MV-4-11 (cell line): ENCODE measurements at regions not wholly inside any gene's neighbourhood (a gene's known extent, or its start where the extent isn't known, plus 50 kb on each side); places are given as distances from the start of the nearest gene placed in this dataset.

Source experiments
- DNase-seq: peaks from one replicate; lab custom pipeline; 2025; lab: John Stamatoyannopoulos, UW

DNA sequence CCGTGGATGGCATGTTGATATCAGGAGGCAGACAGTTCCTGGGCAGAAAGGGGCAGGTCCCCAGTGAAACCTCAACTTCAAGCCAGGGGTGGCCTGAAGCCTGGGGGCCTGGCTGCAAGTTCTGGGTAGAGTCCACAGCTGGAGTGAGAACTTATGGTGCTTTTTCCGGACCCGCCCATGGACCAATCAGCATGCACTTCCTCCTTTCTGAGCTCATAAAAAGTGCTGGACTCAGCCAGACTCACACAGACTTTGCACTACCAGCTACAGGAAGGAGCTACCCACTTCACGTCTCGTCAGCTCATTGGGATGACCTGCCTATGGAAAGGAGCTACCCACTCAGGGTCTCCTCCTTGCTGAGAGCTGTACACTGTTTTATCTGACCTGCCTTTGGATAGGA lies 183.1 kb upstream of the MC4R start:
- DNase-seq: peak; percentile 14

DNA sequence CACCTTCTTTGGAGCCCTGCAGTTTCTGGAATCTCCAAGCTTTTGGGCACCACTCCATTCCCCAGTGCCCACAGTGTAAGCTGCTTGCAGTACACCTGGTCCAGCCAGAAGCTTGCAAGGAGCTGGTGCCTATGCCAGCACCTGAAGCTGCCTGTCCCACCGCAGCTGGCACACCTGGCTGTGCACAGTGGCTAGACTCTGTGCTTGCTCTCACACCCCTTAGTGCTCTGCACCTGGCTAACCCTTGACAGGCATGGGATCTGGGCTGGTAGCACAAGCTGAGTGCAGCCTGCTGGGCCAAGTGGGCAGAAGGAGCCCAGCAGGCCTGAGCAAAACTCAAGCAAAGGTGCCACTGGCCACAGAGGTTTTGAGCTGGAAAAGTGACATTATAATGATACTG lies 183.8 kb upstream of the MC4R start:
- DNase-seq: no peak

DNA sequence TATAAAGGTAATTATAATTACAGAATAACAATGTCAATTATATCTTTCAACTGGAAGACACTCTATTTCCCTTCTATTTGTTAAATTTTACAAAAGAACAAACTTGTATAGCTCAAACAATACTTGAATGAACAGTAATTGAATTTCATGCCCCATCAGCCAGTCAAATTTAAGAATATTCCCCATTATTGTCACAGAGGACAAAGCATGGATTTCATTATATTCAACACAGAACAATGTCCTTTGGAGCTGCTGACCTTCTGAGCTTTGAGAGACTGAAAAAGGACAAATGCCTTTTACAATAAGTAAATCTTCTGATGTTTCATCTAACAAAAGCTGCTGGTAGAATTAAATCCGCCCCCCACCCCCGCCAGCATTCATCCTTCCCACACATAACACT lies 187.5 kb upstream of the MC4R start:
- no peak for DNase-seq

DNA sequence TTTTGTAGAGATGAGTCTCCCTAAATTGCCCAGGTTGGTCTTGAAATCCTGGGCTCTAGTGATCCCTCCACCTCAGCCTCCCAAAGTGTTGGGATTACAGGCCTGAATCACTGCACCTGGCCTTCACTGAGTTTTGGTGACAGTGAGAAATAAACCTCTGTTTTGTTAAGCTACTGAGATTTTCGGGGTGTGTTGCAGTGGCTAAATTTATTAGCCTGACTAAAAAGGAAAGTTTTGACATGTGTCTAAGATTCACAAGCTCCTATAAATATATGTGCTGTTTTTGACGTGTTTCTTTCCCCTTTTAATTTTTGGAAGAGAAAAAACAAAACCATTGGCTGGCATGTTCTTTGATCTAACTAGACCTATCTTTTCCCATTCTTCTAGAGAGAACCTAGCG lies 190.5 kb upstream of the MC4R start:
- no peak for DNase-seq

DNA sequence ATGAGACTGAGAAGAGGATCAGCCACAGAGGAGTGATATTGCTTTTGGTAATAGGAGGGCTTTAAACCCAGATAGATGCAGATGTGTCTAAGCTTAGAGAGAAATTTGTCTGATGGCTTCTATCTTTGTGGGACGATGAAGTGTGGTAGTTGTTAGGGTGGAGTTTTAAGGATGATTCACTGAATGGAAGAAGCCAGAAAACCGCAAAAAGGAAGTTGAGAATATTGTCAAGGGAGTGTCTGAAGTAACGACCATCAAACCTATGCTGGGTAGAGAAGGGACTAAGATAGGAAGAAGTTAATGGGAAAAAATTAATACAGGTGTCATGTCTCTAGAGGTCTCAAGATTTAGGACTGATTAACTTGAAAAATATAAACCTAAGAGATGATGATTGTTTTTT lies 195.6 kb upstream of the MC4R start:
- peak; percentile 91 for DNase-seq

DNA sequence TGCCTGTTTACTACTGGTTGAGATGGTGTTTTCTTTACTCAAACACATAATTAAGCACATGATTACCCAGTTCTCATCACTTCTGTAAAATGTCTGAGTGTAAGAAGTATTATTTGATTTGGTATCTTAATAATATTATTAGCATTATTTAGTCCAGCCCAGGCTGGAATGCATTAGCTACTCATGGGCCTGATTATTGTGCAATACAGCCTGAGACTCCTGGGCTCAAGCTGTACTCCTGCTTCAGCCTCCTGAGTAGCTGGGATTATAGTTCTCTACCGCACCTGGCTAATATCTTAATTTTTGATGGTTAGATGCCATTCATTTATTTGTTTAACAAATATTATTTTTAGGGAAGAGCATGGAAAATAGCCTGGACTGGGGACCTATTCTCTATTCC lies 197.6 kb upstream of the MC4R start:
- no peak for DNase-seq

DNA sequence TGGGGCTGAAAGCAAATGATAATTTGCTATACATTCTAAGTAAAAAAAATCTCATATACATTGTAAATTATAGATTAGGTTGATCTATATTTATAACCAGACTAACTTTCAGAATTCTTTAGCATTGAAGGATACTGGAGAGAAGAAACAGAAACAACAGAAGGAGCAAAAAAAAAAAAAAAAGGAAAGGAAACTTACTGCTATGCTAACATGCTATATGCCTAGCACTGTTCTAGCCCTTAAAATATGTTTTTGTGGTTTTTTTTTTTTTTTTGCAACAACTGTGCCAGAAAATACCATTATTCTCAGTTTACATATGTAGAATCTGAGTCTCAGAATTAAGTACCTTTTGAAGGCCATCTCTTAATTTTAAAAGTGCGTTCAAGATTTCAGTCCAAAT lies 204.9 kb upstream of the MC4R start:
- DNase-seq: peak; percentile 54

DNA sequence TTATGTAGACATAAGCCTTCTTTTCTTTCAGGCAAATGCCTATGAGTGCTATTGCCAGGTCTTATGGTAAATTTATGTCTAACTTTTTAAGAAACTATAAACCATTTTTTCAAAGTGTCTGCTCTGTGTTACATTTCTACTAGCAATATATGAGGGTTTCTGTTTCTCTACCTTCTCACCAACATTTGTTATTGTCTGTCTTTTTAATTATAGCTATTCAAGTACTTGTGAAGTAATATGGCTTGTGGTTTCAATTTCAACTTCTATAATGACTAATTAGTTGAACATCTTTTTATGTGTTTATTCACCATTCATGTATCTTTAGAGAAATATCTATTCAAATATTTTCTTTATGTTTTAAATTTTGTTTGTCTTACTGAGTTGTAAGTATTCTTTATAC lies 213.1 kb upstream of the MC4R start:
- no peak for DNase-seq

DNA sequence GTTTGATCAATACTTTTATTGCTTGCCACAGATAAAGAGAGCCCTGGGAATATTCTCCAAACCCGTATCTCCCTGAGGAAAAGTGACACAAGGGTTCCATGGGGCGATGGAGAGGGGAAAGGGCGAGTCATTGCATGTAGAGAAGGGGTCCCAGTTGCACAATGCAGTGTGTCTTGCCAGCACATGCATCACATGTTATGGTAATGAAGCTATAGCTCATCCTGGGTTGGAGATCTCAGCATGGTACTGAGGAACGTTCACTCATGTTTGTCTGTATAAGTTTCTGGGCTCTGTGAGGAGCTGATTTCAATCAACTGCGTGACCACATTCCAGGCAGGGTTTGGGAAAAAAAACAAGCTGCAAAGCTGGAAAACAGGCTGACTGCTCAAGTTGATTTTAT lies 220.7 kb upstream of the MC4R start:
- no peak for DNase-seq

DNA sequence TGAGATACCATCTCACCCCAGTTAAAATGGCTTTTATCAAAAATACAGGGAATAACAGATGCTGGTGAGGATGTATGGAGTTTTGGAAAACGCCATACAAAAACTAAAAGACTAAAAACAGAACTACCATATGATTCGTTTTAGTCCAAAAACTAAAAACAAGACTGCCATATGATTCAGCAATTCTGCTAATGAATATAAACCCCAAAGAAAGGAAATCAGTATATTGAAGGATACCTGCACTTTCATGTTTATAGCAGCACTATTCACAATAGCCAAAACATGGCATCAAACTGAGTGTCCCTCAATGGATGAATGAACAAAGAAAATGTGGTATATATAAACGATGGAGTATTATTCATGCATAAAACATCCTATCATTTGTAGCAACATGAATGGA lies 224.4 kb upstream of the MC4R start:
- DNase-seq: no peak

DNA sequence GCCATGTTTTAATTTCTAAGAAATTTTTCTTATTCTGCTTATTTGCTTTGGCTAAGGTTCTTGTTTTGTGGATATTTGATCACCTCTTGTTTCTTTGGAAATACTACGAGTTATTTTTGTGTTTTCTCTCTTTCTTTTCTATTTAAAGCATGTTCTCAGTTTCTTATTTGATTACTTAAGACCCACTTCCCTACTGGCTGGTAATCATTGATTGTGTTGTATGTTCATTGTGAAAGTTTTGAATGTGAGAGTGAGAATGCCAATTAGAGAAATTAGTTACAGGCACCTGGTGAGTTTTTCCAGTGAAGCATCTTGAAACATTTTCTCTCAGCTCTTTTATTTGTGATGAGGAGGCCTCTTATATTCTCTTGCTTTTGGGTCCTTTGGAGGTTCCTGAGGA lies 226.7 kb upstream of the MC4R start:
- peak; percentile 29 for DNase-seq

DNA sequence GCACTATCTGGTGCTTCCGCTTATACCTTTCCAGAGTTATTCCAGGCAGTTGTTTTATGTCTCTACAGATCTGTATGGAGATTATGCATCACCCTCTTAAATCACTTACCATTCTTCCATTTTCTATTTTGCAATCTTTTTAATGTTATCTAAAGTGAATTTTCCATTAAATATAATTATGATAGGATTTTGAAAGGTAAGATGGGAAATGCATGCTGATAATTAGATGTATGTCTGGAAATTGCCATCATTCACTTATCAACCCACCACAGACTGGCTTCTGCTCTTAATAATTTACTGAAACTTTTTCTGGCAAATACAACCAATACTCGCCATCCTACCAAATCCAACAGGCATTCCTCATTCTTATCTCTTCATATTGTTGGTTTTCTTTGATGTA lies 227.4 kb upstream of the MC4R start:
- no peak for DNase-seq

DNA sequence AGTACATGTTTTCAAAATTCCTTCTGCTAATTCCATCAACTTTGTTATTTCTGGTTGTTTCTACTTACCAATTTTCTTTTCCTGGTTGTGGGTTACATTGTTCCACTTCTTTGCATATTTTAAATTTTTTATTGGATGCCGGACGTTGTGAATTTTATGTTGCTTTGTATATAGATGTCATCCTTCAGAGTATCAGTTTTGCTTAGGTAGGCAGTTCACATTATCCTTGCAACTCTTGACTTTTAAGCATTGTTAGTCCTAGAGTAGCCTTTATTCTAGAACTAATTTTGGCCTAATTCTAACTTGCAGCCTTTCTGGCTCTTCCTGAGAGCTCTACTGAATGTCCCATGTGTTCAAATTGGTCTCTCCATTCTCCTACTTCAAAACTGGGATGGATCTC lies 228.7 kb upstream of the MC4R start:
- no peak for DNase-seq

DNA sequence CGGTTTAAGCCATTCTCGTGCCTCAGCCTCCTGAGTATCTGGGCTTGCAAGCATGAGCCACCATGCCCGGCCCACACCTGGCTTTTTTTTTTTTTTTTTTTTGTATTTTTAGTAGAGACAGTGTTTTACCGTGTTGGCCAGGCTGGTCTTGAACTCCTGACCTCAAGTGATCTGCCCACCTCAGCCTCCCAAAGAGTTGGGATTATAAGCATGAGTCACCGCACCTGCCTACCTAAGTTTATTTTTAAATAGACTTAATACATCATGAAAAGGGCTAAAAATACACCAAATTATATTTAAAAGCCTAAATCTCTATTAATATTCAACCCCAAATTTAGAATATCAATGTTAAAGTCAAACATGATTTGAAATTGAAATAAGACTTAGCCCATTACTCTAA lies 250.8 kb upstream of the MC4R start:
- no peak for DNase-seq

DNA sequence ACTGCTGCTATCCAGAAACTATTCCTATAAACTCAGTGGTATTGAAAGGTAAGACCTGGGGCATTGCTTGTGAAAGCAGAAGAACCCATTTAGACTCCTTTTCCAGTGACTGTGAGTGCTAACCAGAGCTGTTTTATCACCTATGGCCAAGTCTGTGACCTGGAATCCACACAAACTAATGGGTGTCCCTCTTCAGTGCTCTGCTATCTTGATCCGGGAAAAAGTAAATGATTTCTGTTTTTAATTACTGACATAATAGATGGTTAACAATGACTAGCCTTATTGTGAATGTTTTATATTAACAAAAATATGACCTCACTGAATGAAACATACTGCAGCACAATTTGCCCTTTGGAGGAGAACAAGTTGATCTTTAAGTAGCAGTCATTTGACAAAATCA lies 251.6 kb upstream of the MC4R start:
- DNase-seq: no peak

DNA sequence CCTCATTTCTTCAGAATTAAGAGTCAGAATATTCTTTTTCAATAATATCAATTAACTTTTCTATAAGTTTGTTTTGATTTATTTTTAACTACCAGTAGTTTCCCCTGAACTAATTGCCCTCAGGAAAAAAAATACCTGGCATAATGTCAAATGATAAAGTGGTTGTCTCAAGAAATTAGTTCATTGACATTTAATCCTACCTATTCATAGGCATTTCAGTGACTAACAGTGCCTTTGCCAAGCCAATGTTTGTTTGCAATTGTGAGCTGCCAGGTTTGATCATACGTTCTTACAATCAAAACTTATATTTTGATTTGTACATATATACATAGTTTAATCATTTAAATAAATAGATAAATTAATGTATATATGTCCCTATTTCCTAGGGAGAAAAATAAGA lies 267.3 kb upstream of the MC4R start:
- no peak for DNase-seq

DNA sequence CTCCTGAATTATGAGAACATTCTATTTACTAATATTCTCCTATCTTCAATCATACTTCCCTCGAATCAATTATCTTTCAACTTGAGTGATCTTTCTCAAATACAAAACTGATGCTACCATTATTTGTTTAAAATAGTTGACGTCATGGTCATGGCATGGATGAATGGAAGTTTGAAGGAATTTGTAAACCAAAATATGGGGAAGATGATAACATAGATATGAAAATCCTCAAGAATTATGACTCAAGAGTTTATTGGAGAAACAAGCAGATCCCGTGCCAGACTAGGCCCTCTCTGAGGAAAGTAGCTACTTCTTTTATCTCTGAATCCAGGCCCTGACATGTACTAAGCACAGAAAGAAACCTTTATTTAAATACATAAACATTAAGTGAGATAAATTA lies 270.4 kb upstream of the MC4R start:
- no peak for DNase-seq

DNA sequence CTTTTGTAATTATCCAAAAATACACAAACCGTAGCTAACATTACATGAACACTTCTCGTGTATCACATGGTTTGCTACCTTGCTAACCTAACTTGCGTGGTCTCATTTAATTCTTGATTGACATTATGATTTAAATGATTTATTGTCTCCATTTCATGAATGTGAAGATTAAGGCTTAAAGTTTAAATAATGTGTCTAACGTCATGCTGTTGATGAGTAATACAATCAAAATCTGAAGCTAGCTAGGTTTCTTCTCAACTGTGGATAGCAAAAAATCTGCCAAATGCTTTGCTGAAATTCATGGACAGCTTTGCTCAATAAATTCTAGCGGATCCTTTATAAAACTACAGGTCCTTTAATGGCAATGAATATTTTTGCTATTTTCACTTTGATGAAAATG lies 274.1 kb upstream of the MC4R start:
- DNase-seq: no peak

DNA sequence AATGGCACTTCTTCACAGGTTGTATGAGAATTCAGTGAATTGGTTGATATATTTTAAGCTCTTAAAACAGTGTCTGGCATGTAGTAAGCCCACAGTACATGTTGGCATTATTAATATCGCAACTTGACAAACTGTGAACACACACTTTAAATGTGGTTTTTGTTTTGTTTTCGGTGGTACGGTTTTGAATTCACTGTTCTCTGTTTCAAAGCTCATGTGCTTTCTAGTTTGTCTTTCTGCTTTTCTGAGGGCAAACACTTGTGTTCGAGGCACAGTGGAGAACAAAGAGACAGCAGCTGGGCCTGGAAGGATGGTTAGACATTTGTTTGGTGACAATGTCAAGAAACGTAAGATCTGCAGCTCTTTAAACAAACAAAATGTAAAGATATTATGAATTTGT lies 276.5 kb upstream of the MC4R start:
- peak; percentile 11 for DNase-seq

DNA sequence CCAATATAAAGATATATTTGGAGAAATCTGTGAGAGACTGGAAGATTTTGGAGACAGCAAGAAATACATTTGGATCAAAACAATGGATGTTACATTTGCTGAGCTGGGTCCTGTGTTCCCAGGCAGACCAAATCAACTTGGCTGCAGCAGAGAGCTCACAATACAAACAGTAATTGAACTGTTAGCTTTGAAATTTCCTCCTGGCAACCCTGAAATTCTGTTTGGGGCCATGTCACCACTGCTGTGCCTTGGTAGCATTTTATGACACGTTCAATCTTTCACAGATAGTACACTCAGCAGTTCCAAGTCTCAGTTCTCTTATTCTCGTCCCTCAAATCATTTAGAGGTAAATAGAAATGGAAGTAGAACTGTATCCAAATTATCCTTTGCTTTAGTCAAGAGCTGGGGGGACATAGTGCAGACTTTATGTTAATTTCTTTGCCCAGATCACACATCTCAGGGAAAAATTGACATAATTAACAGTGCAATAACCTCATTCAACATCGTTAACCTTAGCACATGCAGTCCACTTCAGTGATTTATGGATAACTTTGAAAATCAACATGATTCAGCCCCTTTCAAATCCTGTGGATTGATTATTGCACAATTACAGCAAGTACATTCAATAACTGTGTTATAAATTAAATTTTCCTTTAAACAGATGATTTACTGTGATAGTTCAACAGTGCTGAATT lies 277.4 kb upstream of the MC4R start:
- no peak for DNase-seq

DNA sequence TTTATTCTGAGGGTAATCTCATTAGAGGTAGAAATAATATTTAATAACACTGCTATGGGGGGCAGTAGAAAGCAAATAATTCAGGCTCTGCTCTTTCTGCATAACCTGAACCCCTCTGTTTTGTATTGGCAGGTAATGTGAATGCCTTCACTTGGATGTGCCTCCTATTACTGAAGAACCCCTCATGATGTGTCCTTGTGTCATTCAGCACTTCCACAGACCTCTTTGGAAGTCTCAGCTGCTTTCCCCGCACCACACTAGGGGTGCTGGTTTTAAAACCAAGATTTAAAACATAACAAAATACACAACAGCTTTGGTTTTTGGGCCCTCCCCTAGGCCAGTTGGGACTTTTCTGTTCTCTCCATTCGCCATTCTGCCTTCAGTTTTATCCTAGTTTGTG lies 281.7 kb upstream of the MC4R start:
- DNase-seq: no peak

DNA sequence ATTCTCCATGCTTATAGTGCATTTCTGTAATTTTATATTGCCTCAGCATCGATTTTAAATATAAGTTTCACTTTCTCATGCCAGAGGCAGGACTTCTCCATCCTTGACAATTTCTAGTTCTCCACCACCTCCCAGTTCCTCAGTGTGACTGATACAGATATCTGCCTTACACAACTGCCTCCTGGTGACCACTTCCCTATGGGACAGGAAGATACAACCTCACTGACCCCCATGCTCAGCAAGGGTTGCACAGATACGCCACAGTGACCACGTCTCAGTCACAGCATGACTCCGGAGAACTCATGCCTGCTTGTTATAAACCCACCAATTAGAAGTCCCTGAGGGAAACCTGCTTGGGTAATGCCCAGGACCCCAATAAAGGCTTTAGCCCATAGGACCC lies 284.0 kb upstream of the MC4R start:
- peak; percentile 96 for DNase-seq

DNA sequence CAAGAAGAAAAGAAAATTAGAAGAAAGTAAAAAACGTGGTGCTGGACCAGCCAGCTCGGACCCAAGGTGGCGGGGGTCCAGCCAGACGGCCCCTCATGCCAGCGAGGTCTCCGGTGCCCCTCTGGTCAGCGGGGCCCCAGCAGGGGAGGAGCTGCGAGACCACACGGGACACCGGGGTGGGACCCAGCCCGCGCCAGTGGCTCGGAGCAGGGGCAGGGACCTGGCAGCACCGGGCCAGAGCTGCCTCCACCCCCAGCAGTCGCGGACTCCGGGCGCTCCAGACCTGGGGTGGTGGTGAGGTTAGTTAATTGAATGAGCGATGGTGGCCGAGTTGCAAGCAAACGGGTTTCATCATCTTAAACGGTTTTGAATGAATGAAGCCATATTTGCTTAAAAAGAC lies 289.9 kb upstream of the MC4R start:
- no peak for DNase-seq

DNA sequence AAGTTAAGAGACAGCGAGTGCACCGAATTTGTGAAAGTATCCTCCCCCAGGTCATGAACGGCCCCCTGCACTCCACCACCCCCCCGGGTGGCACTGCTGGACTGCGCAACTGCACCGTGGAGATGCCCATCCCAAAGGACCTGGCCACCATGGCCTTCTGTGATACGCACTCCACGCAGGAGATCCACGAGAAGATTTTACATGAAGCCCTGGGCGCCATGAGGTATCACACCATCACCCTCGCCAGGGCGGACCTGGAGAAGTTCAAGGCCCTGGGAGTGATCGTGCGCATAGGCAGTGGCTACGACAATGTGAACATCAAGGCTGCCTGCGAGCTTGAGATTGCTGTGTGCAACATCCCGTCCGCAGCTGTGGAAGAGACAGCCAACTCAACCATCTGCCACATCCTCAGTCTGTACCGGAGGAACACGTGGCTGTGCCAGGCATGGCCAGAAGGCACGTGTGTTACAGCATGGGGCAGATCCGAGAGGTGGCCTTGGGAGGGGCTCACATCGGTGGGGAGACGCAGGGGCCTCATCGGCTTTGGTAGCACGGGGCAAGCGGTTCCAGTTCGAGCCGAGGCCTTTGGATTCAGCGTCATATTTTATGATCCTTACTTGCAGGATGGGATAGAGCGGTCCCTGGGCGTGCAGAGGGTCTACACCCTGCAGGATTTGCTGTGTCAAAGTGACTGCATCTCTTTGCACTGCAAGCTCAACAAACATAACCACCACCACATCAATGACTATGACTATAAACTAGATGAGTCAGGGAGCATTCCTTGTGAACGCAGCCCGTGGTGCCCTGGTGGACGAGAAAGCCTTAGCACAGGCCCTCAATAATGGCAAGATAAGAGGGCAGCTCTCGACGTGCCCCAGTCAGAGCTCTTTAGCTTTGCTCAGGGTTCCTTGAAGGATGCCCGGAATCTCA lies 290.8 kb upstream of the MC4R start:
- no peak for DNase-seq
